ENCODE measurements at regions not wholly inside any gene's neighbourhood (a gene's known extent, or its start where the extent isn't known, plus 50 kb on each side); places are given as distances from the start of the nearest gene placed in this dataset.

DNA sequence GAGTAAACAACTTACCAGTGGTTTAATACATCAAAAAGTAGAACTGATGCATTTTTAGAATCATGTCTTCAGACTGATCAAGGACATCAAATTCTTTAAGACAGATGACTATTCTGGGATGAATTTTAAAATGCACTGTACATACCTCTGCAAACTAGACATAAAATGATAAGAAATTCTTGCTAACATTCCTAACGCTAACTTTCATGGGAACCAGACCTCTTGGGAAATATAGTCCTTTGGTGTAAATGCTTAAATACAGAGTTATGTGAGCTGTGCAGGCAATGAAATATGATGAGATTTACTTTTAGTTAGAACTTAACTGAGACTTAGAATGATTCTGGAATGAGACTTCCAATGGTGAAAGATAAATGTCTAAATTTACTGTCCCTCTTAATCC is 562.0 kb downstream of the NR4A2 start:
- no peak for DNase-seq (ENCODE audit: low read depth)

DNA sequence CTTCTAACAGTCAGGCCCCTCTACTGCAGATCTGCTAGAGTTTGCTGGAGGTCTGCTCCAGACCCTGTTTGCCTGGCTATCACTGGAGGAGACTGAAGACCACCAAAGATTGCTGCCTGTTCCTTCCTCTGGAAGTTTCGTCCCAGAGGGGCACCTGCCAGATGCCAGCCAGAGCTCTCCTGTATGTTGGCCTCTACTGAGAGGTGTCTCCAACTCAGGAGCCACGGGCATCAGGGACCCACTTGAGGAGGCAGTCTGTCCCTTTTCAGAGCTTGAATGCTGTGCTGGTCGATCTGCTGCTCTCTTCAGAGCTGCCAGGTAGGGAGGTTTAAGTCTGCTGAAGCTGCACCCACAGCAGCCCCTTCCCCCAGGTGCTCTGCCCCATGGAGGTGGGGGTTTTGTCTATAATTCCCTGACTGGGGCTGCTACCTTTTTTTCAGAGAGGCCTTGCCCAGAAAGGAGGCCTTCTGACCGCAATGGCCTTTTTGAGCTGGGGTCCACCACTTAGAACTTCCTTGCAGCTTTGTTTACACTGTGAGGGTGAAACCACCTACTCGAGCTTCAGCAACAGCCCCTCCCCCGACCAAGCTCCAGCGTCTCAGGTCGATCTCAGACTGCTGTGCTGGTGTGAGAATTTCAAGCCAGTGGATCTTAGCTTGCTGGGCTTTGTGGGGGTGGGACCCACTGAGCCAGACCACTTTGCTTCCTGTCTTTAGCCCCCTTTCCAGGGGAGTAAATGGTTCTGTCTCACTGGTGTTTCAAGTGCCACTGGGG is 566.0 kb downstream of the NR4A2 start:
- DNase-seq (ENCODE audit: low read depth), result no peak

DNA sequence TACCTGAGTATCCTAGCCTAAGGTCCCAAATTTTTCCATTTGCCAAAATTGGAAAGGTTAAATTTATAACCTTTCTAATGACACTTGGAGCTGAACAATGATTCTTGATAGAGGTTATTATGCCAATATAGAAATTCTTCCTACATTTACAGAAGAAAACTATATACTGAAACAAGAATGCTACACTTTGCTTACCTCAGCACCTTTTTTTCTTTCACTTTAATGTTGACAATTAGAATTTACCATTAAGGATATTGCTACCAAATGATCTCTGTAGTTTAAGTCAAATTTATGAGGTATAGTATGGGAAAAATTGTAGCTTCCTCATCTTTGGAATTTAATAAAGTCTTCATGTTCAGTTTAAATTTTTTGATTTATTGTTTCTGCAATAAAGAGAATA is 577.0 kb downstream of the NR4A2 start:
- no peak for DNase-seq (ENCODE audit: low read depth)

DNA sequence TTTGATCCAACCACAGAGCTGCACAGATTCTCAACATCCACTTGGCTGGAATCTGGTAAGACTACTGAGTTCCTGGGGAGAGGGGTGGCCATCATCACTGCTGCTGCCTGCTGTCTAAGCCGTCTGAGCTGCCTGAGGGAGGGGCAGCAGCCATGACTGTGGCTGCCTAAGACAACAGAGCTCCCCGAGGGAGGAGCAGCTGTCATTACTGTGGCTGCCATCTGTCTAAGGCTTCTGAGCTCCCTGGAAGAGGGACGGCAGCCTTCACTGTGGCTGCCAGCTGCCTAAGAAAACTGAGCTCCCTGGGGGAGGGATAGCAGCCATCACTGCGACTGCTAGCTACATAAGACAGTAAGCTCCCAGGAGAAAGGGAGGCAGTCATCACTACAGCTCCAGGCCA is 584.4 kb downstream of the NR4A2 start:
- DNase-seq (ENCODE audit: low read depth), result no peak

DNA sequence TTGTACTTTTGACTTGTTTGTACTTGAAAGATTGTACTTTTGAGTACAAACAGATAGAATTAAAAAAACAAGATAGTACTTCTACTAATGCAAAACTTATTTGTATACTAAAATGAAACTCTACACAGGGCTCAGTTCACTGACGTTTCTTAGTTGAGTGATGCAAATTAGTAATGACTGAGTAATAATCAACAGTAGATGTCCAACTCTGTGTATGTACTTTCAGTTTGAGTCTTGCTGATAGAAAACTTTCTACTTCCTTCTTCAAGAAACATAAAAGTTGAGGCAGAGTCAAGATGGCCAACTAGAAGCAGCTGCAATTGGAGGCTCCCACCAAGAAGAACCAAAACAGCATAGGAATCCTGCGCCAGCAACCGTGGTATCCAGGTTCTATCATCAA is 585.0 kb downstream of the NR4A2 start:
- no peak for DNase-seq (ENCODE audit: low read depth)

DNA sequence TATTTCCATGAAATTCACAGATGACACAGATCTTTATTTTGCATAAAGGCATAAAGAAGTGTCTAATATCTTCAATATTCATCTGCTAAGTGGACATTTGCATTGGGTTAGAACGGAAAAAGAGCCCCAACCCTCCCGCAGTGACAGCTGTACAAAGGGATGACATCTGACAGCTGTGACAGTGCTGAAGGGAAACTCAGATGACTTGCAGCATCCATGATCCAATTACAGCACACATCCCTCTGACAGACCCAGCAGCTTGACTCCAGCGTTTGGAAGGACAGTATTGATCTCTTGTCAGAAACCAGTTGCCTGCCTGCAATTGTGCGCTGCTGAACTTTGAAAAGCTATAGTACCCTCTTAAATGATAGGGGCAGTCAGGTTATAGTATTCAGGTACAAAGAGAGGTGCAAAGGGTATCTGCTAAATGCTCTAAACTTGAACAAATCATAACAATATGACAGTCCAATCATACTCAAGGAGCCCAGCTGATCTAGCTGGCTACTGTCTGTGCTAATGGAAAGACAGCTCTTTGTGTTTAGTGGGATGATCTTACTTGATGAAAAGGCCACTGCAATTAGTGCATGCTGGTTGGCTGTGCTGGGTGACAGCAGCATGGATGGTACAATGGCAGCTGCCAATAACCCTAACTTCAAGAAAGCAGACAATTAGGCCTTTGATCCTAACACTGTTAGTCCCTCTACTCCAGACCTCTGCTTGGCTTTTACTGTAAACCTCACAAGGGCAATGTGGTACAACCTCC is 599.2 kb downstream of the NR4A2 start:
- DNase-seq (ENCODE audit: low read depth), result no peak

DNA sequence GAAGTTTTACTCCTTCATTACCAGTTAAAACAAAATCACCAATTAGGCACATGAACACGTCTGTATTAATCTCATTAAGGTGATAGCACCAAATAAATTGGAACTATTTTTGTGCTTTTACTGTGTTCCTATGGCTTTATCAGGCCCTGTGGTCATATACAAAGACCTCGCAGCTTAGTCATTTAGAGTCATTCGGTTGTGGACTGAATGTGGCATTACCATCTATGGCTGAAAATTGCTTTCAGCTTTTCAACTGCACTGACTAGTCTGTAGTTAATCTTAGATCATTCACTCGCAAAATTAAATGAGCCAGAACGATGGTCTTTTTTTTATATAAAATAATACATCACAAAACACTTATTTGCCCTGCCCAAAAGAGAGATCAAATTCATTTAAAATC is 601.7 kb downstream of the NR4A2 start:
- DNase-seq (ENCODE audit: low read depth), result no peak

DNA sequence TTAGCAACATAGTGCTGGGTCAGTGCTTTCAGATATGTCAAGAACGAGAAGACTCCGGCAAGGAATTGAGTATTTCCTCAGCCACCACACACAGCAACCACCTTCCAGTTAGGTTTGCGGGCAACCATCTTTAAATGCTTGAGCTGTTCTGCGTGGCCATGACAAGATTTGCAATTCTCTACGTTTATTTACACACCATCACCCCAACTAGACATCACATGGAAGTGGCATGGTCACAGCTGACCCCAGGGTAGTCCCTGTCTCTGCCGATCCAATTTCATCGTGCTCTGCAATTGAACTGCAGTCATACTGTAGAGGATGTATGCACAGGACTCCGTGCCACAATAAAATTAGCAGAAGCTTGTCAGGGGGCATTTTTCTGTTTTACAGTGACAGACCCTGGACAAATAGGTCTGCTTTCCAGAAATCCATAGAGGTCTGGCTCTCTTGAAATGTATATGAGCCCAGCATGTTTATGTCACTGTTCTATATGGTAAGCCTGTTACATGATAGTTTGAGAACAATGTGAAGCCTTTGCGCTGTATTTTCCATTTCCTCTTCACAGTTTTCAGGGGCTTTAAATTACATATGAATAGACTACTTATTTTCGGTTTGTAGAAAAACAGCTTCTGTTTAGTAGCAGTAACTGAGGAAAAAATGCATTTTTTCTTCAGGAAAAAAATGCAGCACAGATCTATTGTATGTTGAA is 605.2 kb downstream of the NR4A2 start:
- no peak for DNase-seq (ENCODE audit: low read depth)

DNA sequence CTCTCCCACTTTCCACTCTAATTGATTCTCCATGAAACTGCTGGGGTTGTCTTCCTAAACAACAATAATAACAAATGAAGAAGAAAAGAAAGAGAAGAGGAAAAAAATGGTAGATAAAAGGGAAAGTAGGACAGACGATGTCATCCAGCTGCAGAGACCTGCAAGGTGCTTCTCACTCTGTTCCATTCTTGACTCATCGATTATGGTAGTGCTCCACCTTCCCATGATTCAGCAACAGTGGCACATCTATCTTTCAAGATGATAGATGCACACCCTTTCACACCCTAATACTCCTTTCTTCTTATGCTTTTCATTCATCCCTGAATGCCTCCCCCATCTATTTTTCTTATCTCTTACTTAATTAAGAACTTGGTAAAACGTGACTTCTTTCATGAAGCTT is 610.2 kb downstream of the NR4A2 start:
- DNase-seq (ENCODE audit: low read depth), result no peak

DNA sequence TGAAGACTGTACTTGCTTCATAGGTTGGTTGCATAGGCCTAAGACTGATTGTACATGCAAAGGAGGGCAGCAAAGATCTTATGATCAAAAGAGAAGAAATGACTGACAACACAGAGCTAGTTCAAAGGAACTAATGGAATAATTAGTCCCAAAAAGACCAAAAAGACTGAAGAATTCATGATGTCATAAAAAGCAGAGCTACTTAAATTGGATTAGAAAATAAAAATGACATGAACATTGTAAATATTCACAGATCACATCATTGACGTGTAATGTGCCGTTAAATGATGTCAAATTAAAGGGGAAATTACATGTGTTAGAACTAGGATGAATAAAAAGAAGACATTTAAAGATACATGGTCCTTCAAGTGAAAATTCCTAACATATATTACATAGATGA is 616.8 kb downstream of the NR4A2 start:
- no peak for DNase-seq (ENCODE audit: low read depth)

DNA sequence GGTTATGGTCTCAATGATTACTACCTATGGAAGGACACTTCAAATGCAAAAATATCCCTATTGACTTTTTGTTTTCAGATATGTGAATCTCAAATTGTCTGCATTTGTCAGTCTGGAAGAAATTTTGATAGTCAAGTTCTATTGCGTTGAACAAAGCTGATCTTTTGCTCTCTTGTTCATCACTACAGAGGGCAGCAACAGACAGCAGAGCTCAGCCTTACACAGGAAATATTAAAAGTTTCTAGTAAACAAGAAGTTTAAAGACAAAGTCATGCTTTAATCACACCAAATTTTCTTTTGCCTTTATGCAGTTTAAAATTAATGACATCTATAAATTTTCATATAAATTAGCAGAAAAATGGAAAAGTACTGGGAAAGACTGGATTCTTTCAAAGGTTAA is 617.5 kb downstream of the NR4A2 start:
- no peak for DNase-seq (ENCODE audit: low read depth)

DNA sequence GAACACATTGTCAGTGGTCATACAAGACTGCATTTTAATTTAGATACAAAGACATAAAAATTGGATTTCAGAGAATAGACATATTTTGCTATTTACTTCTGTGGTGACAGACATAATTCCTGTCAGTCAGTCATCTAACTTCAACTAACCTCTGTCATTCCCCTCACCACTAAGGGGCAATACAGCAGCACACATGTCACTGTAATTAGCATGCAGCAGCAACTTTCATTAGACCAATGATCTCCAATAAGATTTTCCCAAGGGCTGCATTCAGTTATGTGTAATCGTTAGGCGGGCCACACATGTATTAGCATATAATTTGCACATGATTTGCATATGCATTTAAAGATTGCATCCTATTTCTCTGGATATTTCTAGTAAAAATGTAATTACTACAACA is 624.5 kb downstream of the NR4A2 start:
- no peak for DNase-seq (ENCODE audit: low read depth)

DNA sequence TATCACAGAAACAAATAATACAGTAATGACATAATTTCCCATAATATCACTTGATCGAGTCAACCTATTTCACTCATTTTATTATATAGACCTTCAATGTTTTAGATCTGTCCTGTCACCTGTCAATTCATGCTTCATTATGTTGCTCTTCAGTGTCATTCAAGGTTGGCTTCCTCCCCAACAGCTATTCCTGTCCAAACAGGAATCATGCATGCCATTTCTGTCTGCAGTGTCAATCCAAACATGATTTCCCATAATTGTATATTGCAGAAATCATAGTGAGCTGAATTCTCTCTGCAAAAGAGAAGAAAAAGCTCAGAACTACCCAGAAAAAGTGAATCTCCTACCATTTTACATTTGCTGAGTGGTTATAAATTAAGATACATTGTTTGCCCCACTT is 628.6 kb downstream of the NR4A2 start:
- no peak for DNase-seq (ENCODE audit: low read depth)

DNA sequence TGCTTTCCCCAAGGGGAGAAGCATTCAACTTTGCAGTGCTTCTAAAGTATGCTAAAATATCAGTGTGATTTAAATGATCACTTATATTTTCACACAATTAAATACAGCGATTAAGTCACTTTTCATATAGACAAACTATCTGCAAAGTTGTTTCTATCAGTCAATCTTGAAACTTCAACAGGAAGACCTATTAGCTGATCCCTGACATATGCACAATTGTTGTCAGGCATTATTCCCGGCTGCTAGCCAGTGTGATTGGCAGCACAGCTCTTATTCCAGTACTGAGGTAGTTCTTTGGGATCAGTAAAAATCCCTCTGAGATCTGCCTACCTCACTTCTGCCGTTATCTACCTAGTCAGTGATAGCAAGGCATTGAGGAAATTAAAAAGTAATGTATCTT is 629.5 kb downstream of the NR4A2 start:
- DNase-seq (ENCODE audit: low read depth), result no peak

DNA sequence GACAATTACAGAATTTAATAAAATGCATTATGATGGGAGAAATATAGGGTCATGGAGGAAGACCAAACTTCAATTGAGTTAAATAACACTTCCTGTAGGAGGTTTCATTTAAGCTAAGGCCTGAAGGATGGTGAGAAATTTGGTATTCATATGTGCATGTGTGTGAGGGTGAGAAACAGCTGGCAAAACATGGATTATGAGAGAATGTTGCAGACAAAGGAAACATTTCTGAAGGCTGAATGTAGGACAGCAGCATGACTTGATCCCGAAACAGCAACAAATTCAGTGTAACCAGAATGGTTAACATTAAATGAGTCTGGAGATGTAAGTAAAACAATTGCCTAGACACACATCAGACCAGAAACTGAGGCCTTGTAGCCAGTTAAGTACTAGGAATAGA is 630.8 kb downstream of the NR4A2 start:
- DNase-seq (ENCODE audit: low read depth), result no peak

DNA sequence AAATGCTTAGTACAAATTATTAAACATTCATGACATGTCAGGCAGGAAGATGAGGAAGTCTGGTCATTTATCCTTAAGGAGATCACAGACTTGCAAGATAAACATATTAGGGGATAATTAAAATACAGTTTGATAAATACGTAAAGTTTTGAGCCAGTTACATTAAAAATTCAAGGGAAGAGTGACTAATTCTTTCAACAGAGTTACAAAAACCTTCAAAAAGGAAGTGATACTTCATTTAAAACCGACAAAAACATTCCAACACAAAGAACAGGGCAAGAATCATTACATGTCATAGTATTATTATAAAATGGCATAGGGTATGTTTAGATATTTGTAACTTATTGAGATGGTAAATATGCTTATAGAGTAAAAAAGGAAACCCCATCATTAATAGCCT is 636.0 kb downstream of the NR4A2 start:
- no peak for DNase-seq (ENCODE audit: low read depth)

DNA sequence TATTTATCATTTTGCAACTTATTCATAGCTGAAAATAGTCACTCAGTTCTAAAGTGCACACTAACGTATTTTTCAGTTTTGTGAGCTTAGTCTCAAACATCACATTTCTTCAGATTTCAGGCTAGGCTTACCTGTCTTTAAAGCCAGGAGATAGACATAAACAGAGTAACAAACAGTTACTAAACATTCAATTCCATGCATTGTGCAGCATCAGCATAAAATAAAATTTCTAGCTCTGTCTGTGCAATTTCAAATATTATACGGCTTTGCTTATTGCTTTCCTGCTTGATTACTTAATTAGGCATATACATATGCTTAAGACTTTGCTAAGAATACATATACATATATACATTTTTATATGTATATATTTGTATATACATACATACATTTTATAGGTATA is 637.0 kb downstream of the NR4A2 start:
- DNase-seq (ENCODE audit: low read depth), result no peak

DNA sequence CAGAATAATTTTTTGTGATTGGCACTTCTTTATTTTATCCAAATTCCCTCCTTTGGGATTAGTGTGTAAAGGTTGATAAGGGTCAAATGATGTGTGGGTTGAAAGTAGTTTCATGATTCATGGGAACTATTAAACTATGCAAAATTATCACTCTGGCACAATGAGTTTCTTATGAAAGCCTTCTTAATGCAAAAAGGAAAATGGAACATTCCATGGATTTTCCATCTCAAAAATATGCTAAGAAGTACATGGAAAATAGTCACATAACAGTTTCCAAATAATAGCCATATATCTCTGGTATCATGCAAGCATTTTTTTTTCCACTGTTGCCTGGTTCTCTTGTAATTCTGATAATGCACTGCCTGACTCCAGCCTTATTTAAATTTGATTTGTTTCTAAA is 639.7 kb downstream of the NR4A2 start:
- no peak for DNase-seq (ENCODE audit: low read depth)

DNA sequence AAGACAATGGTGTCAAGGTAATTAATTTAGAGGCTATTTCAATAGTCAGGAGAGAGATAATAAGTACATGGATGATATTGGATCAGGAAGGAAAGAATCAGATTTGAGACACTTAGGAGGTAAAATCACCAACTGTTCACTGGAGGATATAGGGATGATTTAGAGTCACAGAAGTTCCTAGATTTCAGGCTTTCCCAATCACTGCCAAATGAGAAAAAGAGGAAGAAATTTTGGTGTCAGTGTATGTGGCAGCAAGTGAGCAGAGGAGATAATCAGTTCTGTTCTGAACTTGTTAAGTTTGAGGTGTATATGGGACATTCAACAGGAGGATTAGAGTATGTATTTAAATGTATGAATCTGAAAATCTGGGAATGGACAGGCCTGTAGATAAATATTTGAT is 640.4 kb downstream of the NR4A2 start:
- no peak for DNase-seq (ENCODE audit: low read depth)

DNA sequence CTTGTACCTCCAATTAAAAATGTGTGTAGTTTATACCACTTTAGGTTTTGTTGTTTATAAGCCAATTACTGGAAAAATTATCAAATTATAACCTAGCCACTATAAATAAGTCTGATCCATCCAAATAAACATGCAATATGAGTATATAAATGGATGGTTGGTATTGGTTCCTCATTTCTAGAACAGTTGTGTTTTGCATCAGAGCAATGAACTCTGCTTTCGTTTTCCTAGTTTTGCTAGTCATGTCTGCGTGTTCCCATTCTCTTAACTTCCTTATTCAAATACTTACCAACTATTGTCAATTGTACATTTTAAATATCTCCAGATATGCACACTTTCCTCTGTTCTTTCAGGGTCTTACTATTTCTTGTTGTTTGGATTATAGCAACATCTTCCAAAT is 641.7 kb downstream of the NR4A2 start:
- no peak for DNase-seq (ENCODE audit: low read depth)

DNA sequence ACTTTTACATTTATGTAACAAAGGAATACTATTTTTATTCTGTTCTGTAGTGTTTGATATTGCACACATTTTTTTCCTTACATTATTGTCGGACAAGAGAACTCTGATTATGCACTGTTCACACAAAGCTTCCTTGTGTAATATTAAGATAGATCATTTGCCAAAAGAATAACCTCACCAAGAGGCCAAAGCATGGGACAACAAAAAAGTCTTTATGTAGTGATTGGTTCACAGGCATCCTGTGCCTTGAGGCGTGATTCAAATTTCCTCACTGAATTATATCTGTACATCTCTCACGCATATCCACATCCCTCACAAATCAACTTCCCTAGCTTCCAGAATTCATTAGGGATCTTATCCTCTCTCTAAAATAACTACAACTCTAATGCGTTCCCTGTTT is 642.7 kb downstream of the NR4A2 start:
- DNase-seq (ENCODE audit: low read depth), result no peak

DNA sequence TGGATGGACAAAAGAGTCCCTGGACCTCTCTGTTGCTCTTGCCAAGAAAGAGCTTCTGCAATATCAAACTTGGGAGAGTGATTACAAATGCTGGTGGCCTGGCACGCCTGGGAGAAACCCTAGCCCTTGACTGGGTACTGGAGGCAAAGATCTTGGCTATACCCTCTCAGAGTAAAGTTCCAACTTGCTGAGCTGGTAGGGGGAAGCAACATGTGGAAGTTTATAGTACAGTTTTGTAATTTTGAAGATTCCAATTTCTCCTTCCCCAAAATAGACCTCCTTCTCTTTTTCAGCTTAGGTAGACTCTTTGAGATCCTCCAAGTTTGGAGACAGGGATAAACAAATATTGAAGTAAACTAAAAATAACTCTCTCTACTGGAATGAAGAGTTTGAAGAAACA is 645.3 kb downstream of the NR4A2 start:
- no peak for DNase-seq (ENCODE audit: low read depth)

DNA sequence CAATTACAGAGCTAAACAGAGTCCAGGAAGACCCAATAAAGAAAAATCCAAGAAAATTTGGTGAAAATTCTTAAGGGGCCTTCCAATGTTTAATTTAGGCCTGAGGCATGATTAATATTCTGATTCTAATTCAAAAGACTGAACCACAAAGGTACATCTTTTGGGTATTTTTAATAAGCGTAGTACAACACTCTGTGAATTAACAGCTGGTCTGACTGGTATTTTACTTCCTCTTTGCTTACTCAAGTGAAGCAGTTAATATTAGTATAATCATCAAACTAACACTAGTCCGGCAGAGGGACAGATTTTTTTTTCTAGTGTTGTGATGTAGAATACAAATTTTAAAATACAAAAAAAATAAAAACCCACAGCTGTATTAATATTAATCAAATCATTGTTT is 652.9 kb downstream of the NR4A2 start:
- DNase-seq (ENCODE audit: low read depth), result no peak

All from stromal cell of bone marrow (primary cell).